DOHH2 (cell line): ENCODE measurements at regions not wholly inside any gene's neighbourhood (a gene's known extent, or its start where the extent isn't known, plus 50 kb on each side); places are given as distances from the start of the nearest gene placed in this dataset.
A peak's percentile ranks its signal among the peaks of the same experiment; 100 is the strongest.

ENCODE experiments used
- H3F3A ChIP-seq: fragments of 200-600 bp; sonication (generic), shearing (Covaris generic); 2 replicates; pipeline ENCODE4 v1.6.0; 2016; ENCODE audit warnings: antibody characterized with exemption, mild to moderate bottlenecking; ENCODE audit not compliant: control insufficient read depth, insufficient read depth
- H3K27ac ChIP-seq: fragments of 200-600 bp; sonication (generic); 2 replicates; pipeline ENCODE4 v1.5.1; 2014; ENCODE audit warnings: low read depth, mild to moderate bottlenecking, low read length, moderate library complexity
- H3K27me3 ChIP-seq: fragments of 200-600 bp; sonication (generic); 2 replicates; pipeline ENCODE4 v1.6.1; 2014; ENCODE audit warnings: mild to moderate bottlenecking, low read length, mixed read lengths; ENCODE audit not compliant: control insufficient read depth
- H3K36me3 ChIP-seq: fragments of 200-600 bp; sonication (generic); 2 replicates; pipeline ENCODE4 v1.6.1; 2014; ENCODE audit warnings: mild to moderate bottlenecking, low read length, moderate library complexity, mixed read lengths; ENCODE audit not compliant: control insufficient read depth
- H3K4me1 ChIP-seq: fragments of 200-600 bp; sonication (generic); 2 replicates; pipeline ENCODE4 v1.6.1; 2014; ENCODE audit warnings: mild to moderate bottlenecking, low read length, mixed read lengths; ENCODE audit not compliant: control insufficient read depth
- H3K4me2 ChIP-seq: fragments of 200-600 bp; sonication (generic); 2 replicates; pipeline ENCODE4 v1.6.0; 2014; ENCODE audit warnings: mild to moderate bottlenecking, low read length, moderate library complexity
- H3K4me3 ChIP-seq: fragments of 200-600 bp; sonication (generic); 2 replicates; pipeline ENCODE4 v1.5.1; 2014; ENCODE audit warnings: mild to moderate bottlenecking, low read length, mixed read lengths
- H3K79me2 ChIP-seq: fragments of 200-600 bp; sonication (generic); 2 replicates; pipeline ENCODE4 v1.6.1; 2014; ENCODE audit warnings: mild to moderate bottlenecking, low read length, mixed read lengths; ENCODE audit not compliant: control insufficient read depth
- H3K9me2 ChIP-seq: fragments of 200-600 bp; sonication (generic); replicated peaks from 2 replicates; pipeline ENCODE4 v1.6.1; 2014; ENCODE audit warnings: mild to moderate bottlenecking, low read length, mixed read lengths; ENCODE audit not compliant: control insufficient read depth
- H3K9me3 ChIP-seq: fragments of 200-600 bp; sonication (generic); 2 replicates; pipeline ENCODE4 v1.6.1; 2014; ENCODE audit warnings: antibody characterized with exemption, low read length, mixed read lengths; ENCODE audit not compliant: control insufficient read depth, insufficient read depth
- H4K20me1 ChIP-seq: fragments of 200-600 bp; sonication (generic); 2 replicates; pipeline ENCODE4 v1.6.0; 2014; ENCODE audit warnings: low read depth, mild to moderate bottlenecking, antibody characterized with exemption, low read length, moderate library complexity; ENCODE audit not compliant: control insufficient read depth, insufficient read depth
- CTCF ChIP-seq: fragments of 200-600 bp; sonication (generic); IDR thresholded peaks from one replicate; pipeline ENCODE4 v1.5.1; 2014; ENCODE audit warnings: antibody characterized with exemption, mild to moderate bottlenecking, low read depth, low read length; ENCODE audit not compliant: poor library complexity, severe bottlenecking
- EZH2phosphoT487 ChIP-seq: fragments of 200-600 bp; sonication (generic); IDR thresholded peaks from 2 replicates; pipeline ENCODE4 v1.6.1; 2017; ENCODE audit warnings: borderline replicate concordance, mild to moderate bottlenecking, antibody characterized with exemption, low read length, moderate library complexity, mixed read lengths

- TF ChIP-seq CTCF: no peak
- TF ChIP-seq EZH2phosphoT487: no peak
- H4K20me1 ChIP-seq: no peaks in the 10 kb centered on the region
- H3K27ac ChIP-seq: no peak overlapping the region
- H3K27me3 ChIP-seq: no peaks in the 10 kb centered on the region
- H3K9me2 ChIP-seq: no peaks in the 10 kb centered on the region
- no peaks in the 10 kb centered on the region for H3K36me3 ChIP-seq
- no peaks in the 10 kb centered on the region for H3K79me2 ChIP-seq
- H3F3A ChIP-seq: no peaks in the 10 kb centered on the region
- no peak overlapping the region for H3K4me2 ChIP-seq
- H3K9me3 ChIP-seq: no peaks in the 10 kb centered on the region
- H3K4me1 ChIP-seq: no peaks in the 10 kb centered on the region
- no peak overlapping the region for H3K4me3 ChIP-seq
Observed at GRCh38 chr3:118618247-118619040, 416.2 kb downstream of the IGSF11 start.

GRCh38 chr3:118626453-118626852 lies 408.2 kb downstream of the IGSF11 start:
- Histone ChIP-seq H3K79me2 (no peaks in the 10 kb centered on the region), H3K4me2 (no peak overlapping the region), H3K4me1 (no peaks in the 10 kb centered on the region), H4K20me1 (no peaks in the 10 kb centered on the region), H3K27ac (no peak overlapping the region), H3K36me3 (no peaks in the 10 kb centered on the region), H3K27me3 (no peaks in the 10 kb centered on the region), H3K9me3 (no peaks in the 10 kb centered on the region), H3F3A (no peaks in the 10 kb centered on the region), H3K4me3 (no peak overlapping the region), H3K9me2 (no peaks in the 10 kb centered on the region)
- TF ChIP-seq CTCF (no peak), EZH2phosphoT487 (no peak)

GRCh38 chr3:118628704-118629341 lies 405.8 kb downstream of the IGSF11 start:
- no peak overlapping the region for H3K4me2 ChIP-seq
- peak; percentile 79 for TF ChIP-seq CTCF
- TF ChIP-seq EZH2phosphoT487: no peak

More at GRCh38 chr3:118628704-118629341, 405.8 kb downstream of the IGSF11 start:
- no peaks in the 10 kb centered on the region for H3K27me3 ChIP-seq
- H3K27ac ChIP-seq: no peak overlapping the region
- H3K36me3 ChIP-seq: no peaks in the 10 kb centered on the region
- H3K4me3 ChIP-seq: no peak overlapping the region
- H3K9me3 ChIP-seq: no peaks in the 10 kb centered on the region
- no peaks in the 10 kb centered on the region for H3F3A ChIP-seq
- no peaks in the 10 kb centered on the region for H3K9me2 ChIP-seq
- no peaks in the 10 kb centered on the region for H3K4me1 ChIP-seq
- H4K20me1 ChIP-seq: no peaks in the 10 kb centered on the region
- H3K79me2 ChIP-seq: no peaks in the 10 kb centered on the region
